Activated naive CD4-positive, alpha-beta T cell treated with anti-CD3 and anti-CD28 coated beads, Interleukin-2, amount 10 ng/mL, durations not matched to agents 7 days and 5 days (primary cell): ENCODE measurements at regions not wholly inside any gene's neighbourhood (a gene's known extent, or its start where the extent isn't known, plus 50 kb on each side); places are given as distances from the start of the nearest gene placed in this dataset.

ENCODE experiments used
- CTCF ChIA-PET: fragments of 350-600 bp; sonication (Branson Sonifier 250); formaldehyde crosslinking; loops from one replicate; lab custom pipeline; 2021; ENCODE audit warnings: antibody characterized with exemption; lab: Charles Lee
- DNase-seq: peaks from one replicate; pipeline ENCODE4 v3.0.0-alpha.2; 2020
- H3K27ac Mint-ChIP-seq: one replicate; pipeline ENCODE4 v1.8.0; 2021; ENCODE audit warnings: mild to moderate bottlenecking, moderate library complexity, mixed read lengths
- H3K27me3 Mint-ChIP-seq: one replicate; pipeline ENCODE4 v1.8.0; 2021; ENCODE audit warnings: mild to moderate bottlenecking, mixed read lengths
- H3K36me3 Mint-ChIP-seq: one replicate; pipeline ENCODE4 v1.8.0; 2021; ENCODE audit warnings: mixed read lengths
- H3K4me1 Mint-ChIP-seq: one replicate; pipeline ENCODE4 v1.8.0; 2021; ENCODE audit warnings: mixed read lengths
- H3K4me3 Mint-ChIP-seq: one replicate; pipeline ENCODE4 v1.8.0; 2021; ENCODE audit warnings: mild to moderate bottlenecking, moderate library complexity, mixed read lengths
- H3K9me3 Mint-ChIP-seq: one replicate; pipeline ENCODE4 v1.8.0; 2021; ENCODE audit warnings: mixed read lengths

GRCh38 chr5:89117124-89117644 is 234.2 kb upstream of the MEF2C start:
- H3K9me3 Mint-ChIP-seq = no peaks in the 10 kb centered on the region
- no peak for DNase-seq
- CTCF ChIA-PET = no interaction called here
- H3K4me3 Mint-ChIP-seq = no peak overlapping the region
- H3K4me1 Mint-ChIP-seq = no peaks in the 10 kb centered on the region
- no peak overlapping the region for H3K27ac Mint-ChIP-seq
- no peaks in the 10 kb centered on the region for H3K36me3 Mint-ChIP-seq
- no peaks in the 10 kb centered on the region for H3K27me3 Mint-ChIP-seq

GRCh38 chr5:89110916-89111646 is 228.1 kb upstream of the MEF2C start:
- CTCF ChIA-PET = no interaction called here
- no peak overlapping the region for H3K27ac Mint-ChIP-seq
- no peaks in the 10 kb centered on the region for H3K36me3 Mint-ChIP-seq
- H3K4me1 Mint-ChIP-seq = no peaks in the 10 kb centered on the region
- DNase-seq = no peak
- H3K4me3 Mint-ChIP-seq = no peak overlapping the region
- no peaks in the 10 kb centered on the region for H3K9me3 Mint-ChIP-seq
- H3K27me3 Mint-ChIP-seq = no peaks in the 10 kb centered on the region

DNA sequence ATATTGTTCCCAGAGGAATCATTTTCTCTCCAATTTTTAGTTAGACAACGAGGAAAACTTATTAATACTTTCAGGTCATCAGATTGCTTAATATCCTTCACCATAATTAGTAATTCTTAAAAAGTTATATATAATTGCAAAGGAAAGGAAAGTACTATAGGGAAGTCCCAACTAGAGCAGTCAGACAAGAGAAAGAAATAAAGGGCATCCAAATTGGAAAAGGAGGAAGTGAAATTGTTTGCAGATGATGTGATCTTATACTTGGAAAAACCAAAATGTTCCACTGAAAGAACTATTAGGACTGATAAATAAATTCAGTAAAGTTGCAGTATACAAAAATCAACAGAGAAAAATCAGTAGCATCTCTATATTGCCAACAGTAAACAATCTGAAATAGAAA is 223.5 kb upstream of the MEF2C start:
- no peaks in the 10 kb centered on the region for H3K9me3 Mint-ChIP-seq
- no peak for DNase-seq
- no peak overlapping the region for H3K27ac Mint-ChIP-seq
- H3K4me1 Mint-ChIP-seq = no peaks in the 10 kb centered on the region
- no peak overlapping the region for H3K4me3 Mint-ChIP-seq
- no peaks in the 10 kb centered on the region for H3K36me3 Mint-ChIP-seq
- no peaks in the 10 kb centered on the region for H3K27me3 Mint-ChIP-seq
- CTCF ChIA-PET = no interaction called here

GRCh38 chr5:89105836-89106235 is 222.9 kb upstream of the MEF2C start:
- CTCF ChIA-PET = no interaction called here
- no peak for DNase-seq
- Mint-ChIP-seq H3K27me3 (no peaks in the 10 kb centered on the region), H3K4me3 (no peak overlapping the region), H3K36me3 (no peaks in the 10 kb centered on the region), H3K27ac (no peak overlapping the region), H3K4me1 (no peaks in the 10 kb centered on the region), H3K9me3 (no peaks in the 10 kb centered on the region)

GRCh38 chr5:89105171-89105695 is 222.2 kb upstream of the MEF2C start:
- H3K9me3 Mint-ChIP-seq = no peaks in the 10 kb centered on the region
- no peaks in the 10 kb centered on the region for H3K36me3 Mint-ChIP-seq
- DNase-seq = no peak
- no peaks in the 10 kb centered on the region for H3K4me1 Mint-ChIP-seq
- H3K27me3 Mint-ChIP-seq = no peaks in the 10 kb centered on the region
- CTCF ChIA-PET = no interaction called here
- H3K4me3 Mint-ChIP-seq = no peak overlapping the region
- H3K27ac Mint-ChIP-seq = no peak overlapping the region

GRCh38 chr5:89098199-89098756 is 215.3 kb upstream of the MEF2C start:
- H3K9me3 Mint-ChIP-seq = peaks cover 2% of the 10 kb centered on the region
- CTCF ChIA-PET = no interaction called here
- H3K4me3 Mint-ChIP-seq = no peak overlapping the region
- H3K36me3 Mint-ChIP-seq = no peaks in the 10 kb centered on the region
- no peak overlapping the region for H3K27ac Mint-ChIP-seq
- no peaks in the 10 kb centered on the region for H3K27me3 Mint-ChIP-seq
- DNase-seq = no peak
- no peaks in the 10 kb centered on the region for H3K4me1 Mint-ChIP-seq

DNA sequence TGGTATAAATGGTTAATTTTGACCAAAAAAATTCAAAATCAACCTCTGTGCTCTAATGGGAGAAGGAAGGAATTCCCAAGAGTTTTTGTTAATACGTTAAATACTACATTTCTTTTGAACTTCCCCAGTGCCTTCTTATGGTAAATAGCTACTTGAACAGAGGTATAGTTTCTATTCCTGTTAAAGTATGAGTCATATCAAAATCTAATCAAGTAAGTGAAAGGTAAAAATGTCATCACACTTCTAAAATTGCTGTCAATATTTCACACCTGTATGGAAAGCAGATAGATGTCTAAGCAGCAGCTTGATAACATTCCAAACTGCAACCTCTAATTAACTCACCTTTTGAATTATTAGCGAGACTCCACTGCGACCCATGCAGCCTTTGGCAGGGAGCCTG is 214.1 kb upstream of the MEF2C start:
- Mint-ChIP-seq H3K4me1 (no peaks in the 10 kb centered on the region), H3K36me3 (no peaks in the 10 kb centered on the region), H3K9me3 (peaks cover 2% of the 10 kb centered on the region), H3K27me3 (no peaks in the 10 kb centered on the region), H3K27ac (no peak overlapping the region), H3K4me3 (no peak overlapping the region)
- no peak for DNase-seq
- CTCF ChIA-PET = no interaction called here

- Mint-ChIP-seq H3K27me3 (no peaks in the 10 kb centered on the region), H3K27ac (no peak overlapping the region), H3K36me3 (no peaks in the 10 kb centered on the region), H3K4me3 (no peak overlapping the region), H3K4me1 (no peaks in the 10 kb centered on the region), H3K9me3 (peaks cover 2% of the 10 kb centered on the region)
- CTCF ChIA-PET = no interaction called here
- DNase-seq = no peak
Observed at GRCh38 chr5:89095341-89095740, 212.4 kb upstream of the MEF2C start.

GRCh38 chr5:89090037-89090436 is 207.1 kb upstream of the MEF2C start:
- Mint-ChIP-seq H3K27ac (no peak overlapping the region), H3K4me1 (no peaks in the 10 kb centered on the region), H3K36me3 (no peaks in the 10 kb centered on the region), H3K27me3 (no peaks in the 10 kb centered on the region), H3K4me3 (no peak overlapping the region), H3K9me3 (peaks cover 2% of the 10 kb centered on the region)
- DNase-seq = no peak
- CTCF ChIA-PET = no interaction called here

DNA sequence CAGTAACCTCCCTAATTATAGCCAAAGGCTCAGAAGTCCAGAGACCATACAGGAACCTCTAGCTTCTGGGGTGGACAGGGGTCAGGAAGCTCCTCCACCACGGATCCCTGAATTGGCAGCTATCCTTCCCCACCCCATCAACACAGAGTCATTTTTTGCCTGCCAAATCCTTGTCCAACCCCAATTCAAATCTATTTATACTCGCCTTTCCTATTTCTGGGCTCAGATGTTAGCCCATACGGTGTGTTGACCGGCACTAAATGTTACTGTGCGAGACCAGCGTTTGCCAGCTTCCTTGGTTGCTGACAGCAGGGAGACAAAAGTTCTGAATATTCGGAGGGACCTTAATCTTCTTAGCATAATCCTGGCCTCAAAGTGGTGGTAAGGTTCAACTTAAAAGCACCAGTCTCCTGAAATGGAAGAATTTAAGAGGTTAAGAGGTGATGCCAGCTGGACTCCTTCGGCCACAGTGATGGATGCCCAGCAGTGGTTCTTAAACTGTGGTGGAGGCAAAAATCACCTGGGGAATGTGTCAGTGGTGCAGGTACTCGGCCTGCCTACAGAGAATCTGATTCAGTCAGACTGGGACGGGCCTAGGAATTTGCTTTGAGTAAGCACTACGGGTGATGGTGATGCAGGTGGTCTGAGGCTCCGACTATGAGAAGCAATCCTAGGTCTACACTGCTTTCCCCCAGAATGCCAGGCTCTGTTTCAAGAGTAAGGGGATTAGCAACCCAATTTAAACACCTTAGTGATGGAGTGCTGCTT is 204.8 kb upstream of the MEF2C start:
- CTCF ChIA-PET = no interaction called here
- no peak for DNase-seq
- H3K4me3 Mint-ChIP-seq = no peak overlapping the region
- H3K9me3 Mint-ChIP-seq = no peaks in the 10 kb centered on the region
- H3K27me3 Mint-ChIP-seq = no peaks in the 10 kb centered on the region
- no peaks in the 10 kb centered on the region for H3K36me3 Mint-ChIP-seq
- no peaks in the 10 kb centered on the region for H3K4me1 Mint-ChIP-seq
- H3K27ac Mint-ChIP-seq = no peak overlapping the region

- Mint-ChIP-seq H3K4me3 (no peak overlapping the region), H3K27ac (no peak overlapping the region), H3K36me3 (no peaks in the 10 kb centered on the region), H3K9me3 (no peaks in the 10 kb centered on the region), H3K27me3 (no peaks in the 10 kb centered on the region), H3K4me1 (no peaks in the 10 kb centered on the region)
- DNase-seq = no peak
- CTCF ChIA-PET = no interaction called here
Observed at GRCh38 chr5:89087128-89087527, 204.1 kb upstream of the MEF2C start.

DNA sequence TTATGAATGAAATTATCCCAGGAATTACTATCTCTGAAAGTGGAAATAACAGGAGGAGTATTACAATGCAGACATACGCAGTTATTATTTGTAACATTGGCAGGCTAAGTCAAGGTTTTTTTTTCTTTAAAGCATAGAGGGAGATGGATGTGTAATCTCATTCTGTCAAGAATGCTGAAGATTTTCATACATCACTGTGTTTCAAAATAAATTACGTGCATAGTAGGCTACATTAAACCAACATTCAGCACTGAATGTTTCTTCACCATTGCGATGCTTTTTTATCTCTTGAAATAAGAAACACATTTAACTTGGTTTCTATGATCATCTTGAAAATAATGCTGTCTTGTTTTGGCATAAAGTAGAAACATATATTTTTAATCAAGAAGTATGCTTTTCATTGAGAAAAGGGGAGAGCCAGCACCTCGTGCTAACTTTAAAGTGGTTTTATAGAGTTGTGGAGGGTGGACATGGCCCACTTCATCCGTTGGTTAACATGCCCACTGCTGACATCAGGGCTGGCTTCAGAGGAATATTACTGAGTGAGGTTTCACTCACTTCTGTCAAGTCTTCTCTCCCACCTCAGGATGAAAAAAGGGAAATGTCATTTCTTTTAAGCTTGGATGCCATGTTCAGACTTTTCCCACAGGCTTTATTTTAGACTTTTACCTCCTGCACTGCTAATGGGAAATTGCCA is 203.6 kb upstream of the MEF2C start:
- Mint-ChIP-seq H3K36me3 (no peaks in the 10 kb centered on the region), H3K4me3 (no peak overlapping the region), H3K9me3 (no peaks in the 10 kb centered on the region), H3K27me3 (no peaks in the 10 kb centered on the region), H3K27ac (no peak overlapping the region), H3K4me1 (no peaks in the 10 kb centered on the region)
- DNase-seq = no peak
- CTCF ChIA-PET = no interaction called here

GRCh38 chr5:89083791-89084190 is 200.8 kb upstream of the MEF2C start:
- H3K27me3 Mint-ChIP-seq = no peaks in the 10 kb centered on the region
- no peak overlapping the region for H3K27ac Mint-ChIP-seq
- no peak for DNase-seq
- CTCF ChIA-PET = no interaction called here
- no peaks in the 10 kb centered on the region for H3K36me3 Mint-ChIP-seq
- H3K4me3 Mint-ChIP-seq = no peak overlapping the region
- no peaks in the 10 kb centered on the region for H3K9me3 Mint-ChIP-seq
- no peaks in the 10 kb centered on the region for H3K4me1 Mint-ChIP-seq

- no peak overlapping the region for H3K27ac Mint-ChIP-seq
Observed at GRCh38 chr5:89081360-89081759, 198.4 kb upstream of the MEF2C start.

More at GRCh38 chr5:89081360-89081759, 198.4 kb upstream of the MEF2C start:
- DNase-seq = no peak
- Mint-ChIP-seq H3K9me3 (no peaks in the 10 kb centered on the region), H3K27me3 (no peaks in the 10 kb centered on the region), H3K36me3 (no peaks in the 10 kb centered on the region), H3K4me3 (no peak overlapping the region), H3K4me1 (no peaks in the 10 kb centered on the region)
- CTCF ChIA-PET = no interaction called here
